ENCODE measurements at regions not wholly inside any gene's neighbourhood (a gene's known extent, or its start where the extent isn't known, plus 50 kb on each side); places are given as distances from the start of the nearest gene placed in this dataset.

DNA sequence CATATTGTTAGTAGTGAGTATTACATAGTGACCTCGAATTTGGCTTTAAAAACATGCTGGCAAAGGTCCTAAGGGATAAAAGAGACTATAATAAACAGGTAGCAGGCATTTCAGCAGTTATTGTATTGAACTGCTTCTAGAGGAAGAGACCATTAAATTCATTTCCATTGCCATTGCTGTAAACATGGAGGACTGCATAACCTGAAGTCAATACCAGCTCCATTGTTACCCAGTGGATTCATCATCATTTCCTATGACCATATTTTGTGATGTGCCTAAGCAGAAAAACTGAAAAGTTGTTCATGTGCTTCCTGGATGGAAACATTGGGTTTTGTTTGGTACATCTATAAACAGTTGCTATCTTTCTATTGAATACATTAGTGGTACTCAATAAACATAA, 482.5 kb upstream of the UBE2E2 start:
- no peak for DNase-seq

DNA sequence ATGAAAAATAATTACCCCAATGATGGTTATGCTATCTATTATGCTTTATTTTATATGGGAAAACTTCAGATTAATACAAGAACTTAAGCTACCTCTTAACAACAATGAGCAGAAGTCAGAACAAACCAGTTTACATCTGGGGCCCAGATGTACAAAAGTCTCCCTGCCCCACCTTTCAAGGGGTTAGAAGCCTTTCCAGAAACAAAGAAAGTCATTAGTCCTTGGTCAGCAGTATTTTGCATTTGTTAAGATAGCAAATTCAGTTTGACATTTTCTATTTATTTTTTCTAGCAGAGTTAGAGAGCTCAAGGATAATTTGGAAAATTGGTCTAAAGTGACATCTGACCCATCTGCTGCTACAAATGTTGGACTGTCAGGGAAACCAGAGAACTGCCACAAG, 478.7 kb upstream of the UBE2E2 start:
- DNase-seq, result no peak

DNA sequence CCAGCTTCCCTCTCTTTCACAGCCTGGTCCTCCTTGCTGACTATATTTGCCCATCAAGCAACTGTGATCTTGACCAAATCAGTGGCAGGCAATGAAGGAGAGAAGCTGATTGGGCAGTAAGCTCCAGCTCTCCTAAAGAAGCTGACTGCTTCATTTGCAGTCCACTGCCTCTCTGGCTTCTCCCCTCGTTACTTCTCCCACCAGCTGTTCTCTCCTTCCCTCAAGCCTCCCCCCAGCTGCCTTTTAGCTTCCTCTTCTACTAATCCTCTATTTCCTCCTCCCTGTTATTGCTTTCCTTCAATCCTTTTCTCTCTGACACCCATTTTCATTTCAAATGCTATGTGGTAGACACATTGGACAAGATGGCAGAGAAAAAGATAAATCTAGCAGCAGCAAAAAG, 474.7 kb upstream of the UBE2E2 start:
- no peak for DNase-seq

DNA sequence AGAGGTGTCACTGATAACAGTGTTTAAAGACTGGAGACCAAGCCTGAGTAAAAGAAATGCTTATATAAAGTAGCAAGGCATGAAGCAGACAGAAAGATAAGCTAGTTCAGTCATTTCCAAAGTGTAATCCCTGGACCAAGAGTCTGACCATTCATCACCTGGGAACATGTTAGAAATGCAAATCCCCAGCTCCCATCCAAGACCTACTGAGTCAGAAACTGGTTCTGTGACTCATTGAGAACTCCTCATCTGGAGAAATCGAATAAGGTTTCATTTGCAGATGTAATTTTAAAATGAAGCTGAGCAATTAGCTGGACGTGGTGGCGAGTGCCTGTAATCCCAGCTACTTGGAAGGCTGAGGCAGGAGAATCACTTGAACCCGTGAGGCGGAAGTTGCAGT, 473.9 kb upstream of the UBE2E2 start:
- no peak for DNase-seq

DNA sequence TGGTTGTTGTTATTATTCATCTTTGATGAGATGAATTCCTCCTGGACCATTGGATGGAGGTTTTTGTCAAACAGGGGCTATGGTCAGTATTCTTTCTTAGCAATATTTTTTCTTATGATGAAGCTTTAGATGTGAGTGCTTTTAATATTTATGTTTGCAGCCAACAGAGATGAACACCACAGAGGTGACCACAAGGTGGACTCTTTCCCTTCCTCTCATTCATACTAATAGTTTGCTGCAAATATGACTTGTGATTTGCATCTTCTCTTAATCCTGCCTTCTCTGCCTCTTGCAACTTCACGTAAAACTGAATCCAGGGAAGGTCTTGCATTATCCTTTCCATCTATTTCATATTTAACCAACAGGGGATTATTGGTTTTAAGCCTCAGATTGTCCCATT, 473.1 kb upstream of the UBE2E2 start:
- peak; percentile 37 for DNase-seq

- DNase-seq, result no peak
These were observed 472.4 kb upstream of the UBE2E2 start for GRCh38 chr3:22730701-22731100.

GRCh38 chr3:22731901-22732300, 471.2 kb upstream of the UBE2E2 start:
- no peak for DNase-seq

- DNase-seq, result no peak
These were observed 470.5 kb upstream of the UBE2E2 start for GRCh38 chr3:22732641-22733040.

- DNase-seq, result no peak
These were observed 468.9 kb upstream of the UBE2E2 start for GRCh38 chr3:22734207-22734606.

DNA sequence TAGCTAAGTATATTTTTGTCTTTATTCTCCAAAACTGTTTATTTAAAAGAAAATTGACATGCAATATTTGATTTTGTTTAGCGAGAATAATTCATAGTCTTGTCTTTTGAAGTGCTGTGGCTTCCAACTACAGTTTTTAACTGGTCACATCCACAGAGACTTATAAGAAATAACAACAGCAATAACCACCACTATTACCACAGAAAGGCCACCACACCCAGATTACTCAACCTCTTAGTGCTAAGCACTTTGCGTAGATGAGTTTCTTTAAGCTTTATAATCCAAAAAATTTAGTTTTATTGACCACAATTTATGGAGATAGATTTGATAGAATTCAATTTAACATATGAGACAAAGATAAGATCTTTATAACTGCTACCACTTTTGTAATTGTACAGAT, 468.4 kb upstream of the UBE2E2 start:
- no peak for DNase-seq

DNA sequence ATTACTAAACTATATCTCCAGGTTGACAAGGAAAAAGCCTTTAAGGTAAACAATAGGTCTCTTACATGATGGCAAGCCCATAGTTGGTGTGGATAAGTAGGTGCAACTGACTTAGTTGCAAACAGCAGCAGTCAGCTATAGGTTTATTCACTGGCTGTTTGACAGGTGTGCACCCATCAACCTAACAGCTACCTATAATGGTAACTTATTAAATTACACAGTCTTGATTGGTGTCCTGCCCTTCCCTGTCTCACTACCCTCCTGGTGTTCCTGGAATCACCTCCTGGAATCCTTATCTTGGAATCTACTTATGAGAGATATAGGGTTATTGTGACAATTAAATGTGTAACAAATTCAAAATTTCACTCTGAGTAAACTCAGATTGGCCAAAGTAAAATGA, 467.8 kb upstream of the UBE2E2 start:
- DNase-seq, result no peak

DNA sequence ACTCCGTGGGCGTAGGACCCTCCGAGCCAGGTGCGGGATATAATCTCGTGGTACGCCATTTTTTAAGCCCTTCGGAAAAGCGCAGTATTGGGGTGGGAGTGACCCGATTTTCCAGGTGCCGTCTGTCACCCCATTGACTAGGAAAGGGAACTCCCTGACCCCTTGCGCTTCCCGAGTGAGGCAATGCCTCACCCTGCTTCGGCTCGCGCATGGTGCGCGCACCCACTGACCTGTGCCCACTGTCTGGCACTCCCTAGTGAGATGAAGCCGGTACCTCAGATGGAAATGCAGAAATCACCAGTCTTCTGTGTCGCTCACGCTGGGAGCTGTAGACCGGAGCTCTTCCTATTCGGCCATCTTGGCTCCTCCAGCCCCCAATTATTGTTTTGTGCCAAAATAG, 459.7 kb upstream of the UBE2E2 start:
- DNase-seq, result peak; percentile 19

GRCh38 chr3:22745321-22745720, 457.8 kb upstream of the UBE2E2 start:
- no peak for DNase-seq

- no peak for DNase-seq
These were observed 456.9 kb upstream of the UBE2E2 start for GRCh38 chr3:22746221-22746620.

- DNase-seq, result no peak
These were observed 454.6 kb upstream of the UBE2E2 start for GRCh38 chr3:22748453-22749045.

DNA sequence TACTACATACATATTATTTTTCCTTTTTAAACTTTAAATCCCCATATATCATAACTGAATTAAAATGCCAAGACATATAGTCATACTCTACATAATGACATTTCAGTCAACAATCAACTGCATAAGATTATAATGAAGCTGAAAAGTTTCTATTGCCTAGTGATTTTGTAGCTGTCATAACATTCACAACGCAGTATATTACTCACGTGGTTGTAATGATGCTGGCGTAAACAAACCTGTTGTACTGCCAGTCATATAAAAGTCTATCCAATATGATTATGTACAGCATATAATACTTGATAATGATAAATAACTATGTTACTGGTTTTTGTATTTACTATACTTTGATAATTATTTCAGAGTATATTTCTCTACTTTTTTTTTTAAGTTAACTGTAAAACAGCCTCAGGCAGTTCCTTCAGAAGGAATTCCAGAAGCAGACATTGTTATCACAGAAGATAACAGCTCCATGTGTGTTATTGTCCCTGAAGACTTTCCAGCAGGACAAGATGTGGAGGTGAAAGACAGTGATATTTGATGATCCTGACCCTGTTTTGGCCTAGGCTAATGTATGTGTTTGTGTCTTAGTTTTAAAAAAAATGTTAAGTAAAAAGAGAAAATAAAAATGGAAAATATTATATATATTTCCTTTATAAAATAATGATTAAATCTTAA, 443.4 kb upstream of the UBE2E2 start:
- DNase-seq, result no peak

- DNase-seq, result no peak
These were observed 437.4 kb upstream of the UBE2E2 start for GRCh38 chr3:22765679-22766078.

- DNase-seq, result no peak
These were observed 425.3 kb upstream of the UBE2E2 start for GRCh38 chr3:22777834-22778233.

GRCh38 chr3:22779737-22780136, 423.4 kb upstream of the UBE2E2 start:
- no peak for DNase-seq

GRCh38 chr3:22792533-22792932, 410.6 kb upstream of the UBE2E2 start:
- no peak for DNase-seq

DNA sequence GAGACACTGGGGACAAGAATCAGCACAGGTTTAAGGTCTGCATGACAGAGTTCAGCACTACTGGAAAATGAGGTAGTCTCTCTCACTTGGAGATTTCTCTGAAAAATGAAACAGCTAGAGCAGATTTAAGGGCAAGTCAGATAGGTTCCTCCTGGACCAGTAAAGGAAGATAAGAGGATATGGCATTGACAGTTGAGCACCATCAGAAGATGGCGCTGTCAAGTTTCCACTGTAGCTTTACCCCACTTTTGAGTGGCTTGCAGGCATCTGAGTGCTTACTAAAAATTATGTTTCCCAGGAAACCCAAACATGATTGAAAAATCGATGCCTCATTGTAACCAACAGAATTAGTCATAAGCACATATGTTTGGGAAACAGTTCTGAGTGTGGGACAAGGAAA, 407.2 kb upstream of the UBE2E2 start:
- peak; percentile 4 for DNase-seq

DNA sequence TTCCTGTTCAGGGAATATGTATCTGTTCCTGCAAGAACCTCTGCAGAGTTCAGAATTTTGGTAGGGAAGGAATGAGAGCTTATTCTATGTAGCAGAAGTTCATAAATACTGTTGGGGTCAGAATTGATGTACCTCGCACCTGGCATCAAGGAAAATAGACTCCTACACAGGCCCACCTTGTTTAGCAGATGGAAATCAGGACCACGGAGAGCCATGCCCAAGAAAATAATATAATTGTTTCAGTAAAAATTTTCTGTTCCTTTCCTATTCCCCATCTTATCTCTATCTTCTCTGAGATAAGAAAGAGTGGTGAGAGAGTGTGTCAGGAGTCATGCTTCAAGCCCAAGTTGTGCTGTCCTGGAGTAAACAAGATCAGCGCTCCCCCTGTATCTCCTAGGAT, 404.7 kb upstream of the UBE2E2 start:
- DNase-seq, result no peak

- DNase-seq, result no peak
These were observed 383.9 kb upstream of the UBE2E2 start for GRCh38 chr3:22819209-22819608.

GRCh38 chr3:22835041-22835440, 368.1 kb upstream of the UBE2E2 start:
- peak; percentile 30 for DNase-seq

DNA sequence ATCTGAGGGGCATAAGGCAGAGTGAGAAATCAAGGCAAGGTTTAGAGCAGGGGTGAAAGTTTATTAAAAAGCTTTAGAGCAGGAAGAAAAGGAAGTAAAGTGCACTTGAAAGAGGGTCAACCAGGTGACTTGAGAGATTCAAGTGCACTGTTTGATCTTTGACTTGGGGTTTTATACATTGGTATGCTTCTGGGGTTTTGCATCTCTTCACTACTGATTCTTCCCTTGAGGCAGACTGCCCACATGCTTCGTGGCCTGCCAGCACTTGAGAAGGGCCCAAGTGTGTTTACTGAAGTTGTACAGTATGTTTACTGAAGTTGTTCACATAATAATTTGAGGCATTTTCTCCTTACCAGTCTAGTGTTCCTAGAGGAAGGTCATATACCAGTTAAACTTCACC, 367.0 kb upstream of the UBE2E2 start:
- peak; percentile 48 for DNase-seq
